Cardiac muscle cell (in vitro differentiated cells and primary cell): ENCODE measurements at regions not wholly inside any gene's neighbourhood (a gene's known extent, or its start where the extent isn't known, plus 50 kb on each side); places are given as distances from the start of the nearest gene placed in this dataset.

Experiments
- DNase-seq, 2 donors: peaks; one replicate each; pipeline versions ENCODE4 v3.0.0 to v3.0.0-alpha.2; 2010 to 2017; ENCODE audit warnings: low read depth in 1 of 2, low spot score in 1 of 2
- H3K27ac ChIP-seq: fragments of 200-600 bp; sonication (generic); 2 replicates; pipeline ENCODE4 v1.5.1; 2016
- H3K27me3 ChIP-seq: fragments of 200-600 bp; sonication (generic); 2 replicates; pipeline ENCODE4 v1.6.0; 2016; ENCODE audit warnings: control low read depth
- H3K36me3 ChIP-seq: fragments of 200-600 bp; sonication (generic); 2 replicates; pipeline ENCODE4 v1.5.1; 2016; ENCODE audit warnings: control low read depth
- H3K4me1 ChIP-seq: fragments of 200-600 bp; sonication (generic); 2 replicates; pipeline ENCODE4 v1.8.1; 2017; ENCODE audit warnings: low read depth, mild to moderate bottlenecking, mixed run types
- H3K4me3 ChIP-seq: fragments of 200-600 bp; sonication (generic); 2 replicates; pipeline ENCODE4 v1.5.1; 2016; ENCODE audit warnings: mild to moderate bottlenecking
- H3K9me3 ChIP-seq: fragments of 200-600 bp; sonication (generic); 2 replicates; pipeline ENCODE4 v1.5.1; 2017; ENCODE audit warnings: low read depth, mild to moderate bottlenecking, control low read depth
- TF ChIP-seq, protein P1 (sequence below): IDR thresholded peaks from 2 replicates; pipeline ENCODE4 v1.5.1; 2012; ENCODE audit warnings: low read depth, mild to moderate bottlenecking, low read length

DNA sequence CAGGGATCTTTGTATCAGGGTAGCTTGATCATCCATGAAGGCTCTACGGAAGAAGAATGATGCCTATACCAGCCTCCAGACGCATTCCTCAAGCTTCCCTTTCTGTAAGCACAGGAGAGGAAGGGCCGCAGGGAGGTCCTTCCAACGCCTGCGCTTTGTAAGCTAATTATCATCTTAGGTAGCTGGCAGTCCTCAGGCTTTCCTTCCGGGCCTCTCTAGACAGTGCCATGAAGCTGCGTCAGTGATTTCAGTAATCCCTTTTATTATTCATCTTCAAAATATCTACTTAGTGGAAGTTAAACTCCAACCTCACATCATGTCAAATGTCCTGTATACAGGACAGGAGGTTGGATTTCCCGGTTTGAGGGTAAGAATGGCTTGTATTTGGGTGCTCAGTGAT is 92.3 kb downstream of the ETAA1 start:
- TF ChIP-seq, protein P1, sequence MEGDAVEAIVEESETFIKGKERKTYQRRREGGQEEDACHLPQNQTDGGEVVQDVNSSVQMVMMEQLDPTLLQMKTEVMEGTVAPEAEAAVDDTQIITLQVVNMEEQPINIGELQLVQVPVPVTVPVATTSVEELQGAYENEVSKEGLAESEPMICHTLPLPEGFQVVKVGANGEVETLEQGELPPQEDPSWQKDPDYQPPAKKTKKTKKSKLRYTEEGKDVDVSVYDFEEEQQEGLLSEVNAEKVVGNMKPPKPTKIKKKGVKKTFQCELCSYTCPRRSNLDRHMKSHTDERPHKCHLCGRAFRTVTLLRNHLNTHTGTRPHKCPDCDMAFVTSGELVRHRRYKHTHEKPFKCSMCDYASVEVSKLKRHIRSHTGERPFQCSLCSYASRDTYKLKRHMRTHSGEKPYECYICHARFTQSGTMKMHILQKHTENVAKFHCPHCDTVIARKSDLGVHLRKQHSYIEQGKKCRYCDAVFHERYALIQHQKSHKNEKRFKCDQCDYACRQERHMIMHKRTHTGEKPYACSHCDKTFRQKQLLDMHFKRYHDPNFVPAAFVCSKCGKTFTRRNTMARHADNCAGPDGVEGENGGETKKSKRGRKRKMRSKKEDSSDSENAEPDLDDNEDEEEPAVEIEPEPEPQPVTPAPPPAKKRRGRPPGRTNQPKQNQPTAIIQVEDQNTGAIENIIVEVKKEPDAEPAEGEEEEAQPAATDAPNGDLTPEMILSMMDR: no peak
- DNase-seq: peak in 1 of 2 donors; percentile 12
- no peaks in the 10 kb centered on the region for H3K9me3 ChIP-seq
- no peaks in the 10 kb centered on the region for H3K27me3 ChIP-seq
- H3K36me3 ChIP-seq: no peaks in the 10 kb centered on the region
- H3K4me1 ChIP-seq: no peaks in the 10 kb centered on the region
- no peak overlapping the region for H3K27ac ChIP-seq
- H3K4me3 ChIP-seq: no peak overlapping the region

DNA sequence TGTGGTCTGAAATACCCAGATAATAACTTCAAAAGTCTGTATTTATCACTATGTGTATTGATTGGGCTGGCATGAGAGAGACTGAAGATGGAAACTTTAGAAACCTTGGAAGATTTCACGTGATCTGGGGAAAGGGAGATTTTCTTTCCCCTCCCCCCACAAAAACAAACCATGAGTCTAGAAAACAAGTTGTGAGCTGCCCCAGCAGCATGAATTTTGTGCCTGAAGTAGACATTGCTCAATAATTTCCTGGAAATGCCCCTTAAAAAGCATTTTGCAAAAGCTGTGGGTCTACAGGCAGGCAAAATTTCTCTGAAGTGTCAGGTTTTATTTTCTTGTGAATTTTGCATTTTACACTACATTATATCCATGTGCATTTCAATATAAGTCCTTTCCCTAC is 101.8 kb downstream of the ETAA1 start:
- no peaks in the 10 kb centered on the region for H3K4me1 ChIP-seq
- H3K27ac ChIP-seq: no peak overlapping the region
- no peaks in the 10 kb centered on the region for H3K36me3 ChIP-seq
- H3K9me3 ChIP-seq: no peaks in the 10 kb centered on the region
- TF ChIP-seq, protein P1: no peak
- DNase-seq: peak in 1 of 2 donors; percentile 54
- no peak overlapping the region for H3K4me3 ChIP-seq
- no peaks in the 10 kb centered on the region for H3K27me3 ChIP-seq

DNA sequence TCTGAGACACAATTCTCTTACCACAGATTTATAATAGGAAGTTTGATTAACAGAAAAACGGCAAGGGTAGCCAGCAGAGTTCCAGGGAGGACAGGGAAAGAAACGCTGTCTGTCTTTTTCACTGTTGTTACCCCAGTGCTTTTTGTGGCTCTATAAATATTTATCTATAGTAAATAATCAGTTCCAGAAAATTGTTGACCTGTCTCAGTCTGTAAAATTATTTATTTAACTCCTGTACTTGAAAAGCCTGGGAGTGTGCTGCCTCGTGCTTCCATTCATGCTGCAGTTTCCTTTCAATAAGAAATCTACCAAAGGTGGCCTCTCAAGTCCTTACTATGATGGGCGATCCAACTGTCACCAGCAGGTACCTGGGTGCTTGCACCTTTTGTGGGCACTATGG is 102.9 kb downstream of the ETAA1 start:
- DNase-seq: no peak

DNA sequence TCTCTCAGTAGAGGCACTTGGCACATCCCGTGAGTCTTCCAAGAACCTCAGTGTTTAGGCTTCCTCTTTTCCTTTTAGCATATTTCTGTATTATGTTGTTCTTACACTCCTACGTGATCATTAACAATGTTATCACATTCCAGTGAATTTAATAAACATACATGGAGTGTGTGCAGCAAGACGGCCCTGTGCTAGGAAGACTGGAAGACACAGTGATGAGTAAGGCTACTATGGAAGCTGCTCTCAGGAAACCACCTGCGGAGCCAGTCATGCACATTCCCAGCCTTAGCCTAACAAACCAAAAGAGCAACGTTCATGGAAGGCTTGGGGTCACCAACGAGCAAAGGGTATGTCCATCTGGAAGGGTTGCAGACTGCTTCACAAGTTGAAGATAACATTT is 103.4 kb downstream of the ETAA1 start:
- Histone ChIP-seq H3K4me1 (no peaks in the 10 kb centered on the region), H3K27ac (no peak overlapping the region), H3K4me3 (no peak overlapping the region), H3K27me3 (no peaks in the 10 kb centered on the region), H3K36me3 (no peaks in the 10 kb centered on the region), H3K9me3 (no peaks in the 10 kb centered on the region)
- TF ChIP-seq, protein P1: no peak
- no peak for DNase-seq

More for the DNA sequence above, 102.9 kb downstream of the ETAA1 start:
- Histone ChIP-seq H3K27me3 (no peaks in the 10 kb centered on the region), H3K27ac (no peak overlapping the region), H3K9me3 (no peaks in the 10 kb centered on the region), H3K36me3 (no peaks in the 10 kb centered on the region), H3K4me3 (no peak overlapping the region), H3K4me1 (no peaks in the 10 kb centered on the region)
- TF ChIP-seq, protein P1: no peak

DNA sequence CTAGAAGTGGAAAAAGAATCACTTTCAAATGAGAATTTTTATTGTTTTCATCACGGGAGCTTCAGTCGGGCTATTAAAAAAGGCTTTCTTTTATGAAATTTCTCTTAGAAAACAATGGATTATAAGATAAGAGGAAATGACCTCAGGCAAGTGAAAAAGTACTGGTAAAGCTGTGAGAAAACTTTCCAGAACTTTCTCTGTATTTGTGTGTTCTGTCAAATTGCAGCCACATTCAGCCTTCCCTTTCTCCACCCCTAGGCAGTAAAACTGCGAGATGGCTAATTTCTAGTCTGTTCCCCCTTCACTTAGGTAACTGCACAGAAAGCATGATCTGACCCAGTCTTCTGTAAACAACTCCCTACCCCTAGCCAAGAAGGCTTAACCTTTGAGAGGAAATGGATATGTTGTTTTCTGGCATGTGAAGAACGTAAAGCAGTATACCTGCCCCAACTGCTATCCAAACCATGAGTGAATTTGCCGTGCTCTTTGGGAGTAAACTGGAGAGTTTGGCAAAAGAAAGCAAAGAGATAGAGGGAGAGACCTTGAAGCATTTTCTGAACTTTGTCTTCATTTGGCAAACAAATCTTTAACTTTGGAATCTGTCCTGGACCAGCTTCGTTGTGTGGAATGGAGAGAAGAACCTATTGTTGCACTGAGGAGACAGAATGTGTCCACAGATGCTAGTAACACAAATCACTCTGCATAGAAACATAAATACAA is 105.4 kb downstream of the ETAA1 start:
- TF ChIP-seq, protein P1: no peak
- Histone ChIP-seq H3K4me3 (no peak overlapping the region), H3K4me1 (no peaks in the 10 kb centered on the region), H3K27me3 (no peaks in the 10 kb centered on the region), H3K36me3 (no peaks in the 10 kb centered on the region), H3K9me3 (no peaks in the 10 kb centered on the region), H3K27ac (no peak overlapping the region)
- no peak for DNase-seq
